ENCODE measurements at regions not wholly inside any gene's neighbourhood (a gene's known extent, or its start where the extent isn't known, plus 50 kb on each side); places are given as distances from the start of the nearest gene placed in this dataset.

DNA sequence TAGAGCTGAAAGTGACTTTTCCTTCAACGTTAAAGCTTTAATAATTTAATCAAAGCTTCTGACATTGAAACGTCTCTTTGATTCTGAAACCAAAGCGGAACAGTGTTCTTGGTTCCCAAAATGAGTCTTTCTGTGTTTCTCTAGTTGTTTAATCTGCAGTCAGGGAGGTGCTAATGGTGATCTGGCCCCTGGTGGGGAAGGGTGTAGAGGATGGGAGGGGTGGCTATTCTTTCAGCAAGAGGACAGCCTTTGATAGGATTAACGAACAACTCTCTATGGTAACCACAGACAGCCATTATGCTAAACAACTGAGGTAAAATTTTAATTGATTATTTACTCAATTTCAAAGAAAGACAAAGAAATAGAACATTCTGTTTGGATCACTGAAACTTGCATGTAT is 79.9 kb upstream of the CADPS start:
- DNase-seq (ENCODE audit: low spot score): no peak
- Histone ChIP-seq H3K9ac (ENCODE audit: low read depth in 1 of 2, low read length in 2 of 2) (no peak overlapping the region), H3K36me3 (ENCODE audit: control insufficient read depth in 4 of 4, insufficient read depth in 3 of 4, low read depth in 1 of 4, low read length in 3 of 4) (no peaks in the 10 kb centered on the region), H3K27ac (ENCODE audit: low read depth in 1 of 2, low read length in 2 of 2) (no peak overlapping the region), H3K4me3 (ENCODE audit: low read depth in 1 of 3, low read length in 3 of 3) (no peak overlapping the region), H3K9me3 (ENCODE audit: control insufficient read depth in 4 of 4, low read length in 3 of 4) (no peaks in the 10 kb centered on the region), H3K27me3 (ENCODE audit: control insufficient read depth in 4 of 4, insufficient read depth in 4 of 4, low read length in 3 of 4) (peaks cover 0 to 3% (median 0%) of the 10 kb centered on the region in 4 donors), H3K4me1 (ENCODE audit: control insufficient read depth in 4 of 4, insufficient read depth in 4 of 4, low read length in 3 of 4) (no peaks in the 10 kb centered on the region)
- WGBS: 57% methylated on average over 4 of the region's 4 CpGs
- TF ChIP-seq RXRA (IDR thresholded peaks at IDR 0.05) (no peak), TAF1 (conservative IDR thresholded peaks at IDR 0.05) (no peak), RAD21 (IDR thresholded peaks at IDR 0.05) (no peak), HNF4G (IDR thresholded peaks at IDR 0.05) (no peak), YY1 (IDR thresholded peaks at IDR 0.05) (no peak), JUND (IDR thresholded peaks at IDR 0.05) (no peak), NR2F2 (IDR thresholded peaks at IDR 0.05) (no peak), HNF4A (conservative IDR thresholded peaks at IDR 0.05) (no peak), GABPA (IDR thresholded peaks at IDR 0.05 in 1 of 2, conservative IDR thresholded peaks at IDR 0.05 in 1 of 2) (no peak), SP1 (IDR thresholded peaks at IDR 0.05) (no peak), EGR1 (IDR thresholded peaks at IDR 0.05; ENCODE audit: low read depth in 2 of 2) (no peak), FOXA2 (IDR thresholded peaks at IDR 0.05) (no peak)
- TF ChIP-seq, protein P1, sequence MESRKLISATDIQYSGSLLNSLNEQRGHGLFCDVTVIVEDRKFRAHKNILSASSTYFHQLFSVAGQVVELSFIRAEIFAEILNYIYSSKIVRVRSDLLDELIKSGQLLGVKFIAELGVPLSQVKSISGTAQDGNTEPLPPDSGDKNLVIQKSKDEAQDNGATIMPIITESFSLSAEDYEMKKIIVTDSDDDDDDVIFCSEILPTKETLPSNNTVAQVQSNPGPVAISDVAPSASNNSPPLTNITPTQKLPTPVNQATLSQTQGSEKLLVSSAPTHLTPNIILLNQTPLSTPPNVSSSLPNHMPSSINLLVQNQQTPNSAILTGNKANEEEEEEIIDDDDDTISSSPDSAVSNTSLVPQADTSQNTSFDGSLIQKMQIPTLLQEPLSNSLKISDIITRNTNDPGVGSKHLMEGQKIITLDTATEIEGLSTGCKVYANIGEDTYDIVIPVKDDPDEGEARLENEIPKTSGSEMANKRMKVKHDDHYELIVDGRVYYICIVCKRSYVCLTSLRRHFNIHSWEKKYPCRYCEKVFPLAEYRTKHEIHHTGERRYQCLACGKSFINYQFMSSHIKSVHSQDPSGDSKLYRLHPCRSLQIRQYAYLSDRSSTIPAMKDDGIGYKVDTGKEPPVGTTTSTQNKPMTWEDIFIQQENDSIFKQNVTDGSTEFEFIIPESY (IDR thresholded peaks at IDR 0.05): no peak
- TF ChIP-seq, protein P2, sequence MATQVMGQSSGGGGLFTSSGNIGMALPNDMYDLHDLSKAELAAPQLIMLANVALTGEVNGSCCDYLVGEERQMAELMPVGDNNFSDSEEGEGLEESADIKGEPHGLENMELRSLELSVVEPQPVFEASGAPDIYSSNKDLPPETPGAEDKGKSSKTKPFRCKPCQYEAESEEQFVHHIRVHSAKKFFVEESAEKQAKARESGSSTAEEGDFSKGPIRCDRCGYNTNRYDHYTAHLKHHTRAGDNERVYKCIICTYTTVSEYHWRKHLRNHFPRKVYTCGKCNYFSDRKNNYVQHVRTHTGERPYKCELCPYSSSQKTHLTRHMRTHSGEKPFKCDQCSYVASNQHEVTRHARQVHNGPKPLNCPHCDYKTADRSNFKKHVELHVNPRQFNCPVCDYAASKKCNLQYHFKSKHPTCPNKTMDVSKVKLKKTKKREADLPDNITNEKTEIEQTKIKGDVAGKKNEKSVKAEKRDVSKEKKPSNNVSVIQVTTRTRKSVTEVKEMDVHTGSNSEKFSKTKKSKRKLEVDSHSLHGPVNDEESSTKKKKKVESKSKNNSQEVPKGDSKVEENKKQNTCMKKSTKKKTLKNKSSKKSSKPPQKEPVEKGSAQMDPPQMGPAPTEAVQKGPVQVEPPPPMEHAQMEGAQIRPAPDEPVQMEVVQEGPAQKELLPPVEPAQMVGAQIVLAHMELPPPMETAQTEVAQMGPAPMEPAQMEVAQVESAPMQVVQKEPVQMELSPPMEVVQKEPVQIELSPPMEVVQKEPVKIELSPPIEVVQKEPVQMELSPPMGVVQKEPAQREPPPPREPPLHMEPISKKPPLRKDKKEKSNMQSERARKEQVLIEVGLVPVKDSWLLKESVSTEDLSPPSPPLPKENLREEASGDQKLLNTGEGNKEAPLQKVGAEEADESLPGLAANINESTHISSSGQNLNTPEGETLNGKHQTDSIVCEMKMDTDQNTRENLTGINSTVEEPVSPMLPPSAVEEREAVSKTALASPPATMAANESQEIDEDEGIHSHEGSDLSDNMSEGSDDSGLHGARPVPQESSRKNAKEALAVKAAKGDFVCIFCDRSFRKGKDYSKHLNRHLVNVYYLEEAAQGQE (IDR thresholded peaks at IDR 0.05): no peak
- TF ChIP-seq, protein P3, sequence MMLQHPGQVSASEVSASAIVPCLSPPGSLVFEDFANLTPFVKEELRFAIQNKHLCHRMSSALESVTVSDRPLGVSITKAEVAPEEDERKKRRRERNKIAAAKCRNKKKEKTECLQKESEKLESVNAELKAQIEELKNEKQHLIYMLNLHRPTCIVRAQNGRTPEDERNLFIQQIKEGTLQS (IDR thresholded peaks at IDR 0.05): no peak
- TF ChIP-seq, protein P4, sequence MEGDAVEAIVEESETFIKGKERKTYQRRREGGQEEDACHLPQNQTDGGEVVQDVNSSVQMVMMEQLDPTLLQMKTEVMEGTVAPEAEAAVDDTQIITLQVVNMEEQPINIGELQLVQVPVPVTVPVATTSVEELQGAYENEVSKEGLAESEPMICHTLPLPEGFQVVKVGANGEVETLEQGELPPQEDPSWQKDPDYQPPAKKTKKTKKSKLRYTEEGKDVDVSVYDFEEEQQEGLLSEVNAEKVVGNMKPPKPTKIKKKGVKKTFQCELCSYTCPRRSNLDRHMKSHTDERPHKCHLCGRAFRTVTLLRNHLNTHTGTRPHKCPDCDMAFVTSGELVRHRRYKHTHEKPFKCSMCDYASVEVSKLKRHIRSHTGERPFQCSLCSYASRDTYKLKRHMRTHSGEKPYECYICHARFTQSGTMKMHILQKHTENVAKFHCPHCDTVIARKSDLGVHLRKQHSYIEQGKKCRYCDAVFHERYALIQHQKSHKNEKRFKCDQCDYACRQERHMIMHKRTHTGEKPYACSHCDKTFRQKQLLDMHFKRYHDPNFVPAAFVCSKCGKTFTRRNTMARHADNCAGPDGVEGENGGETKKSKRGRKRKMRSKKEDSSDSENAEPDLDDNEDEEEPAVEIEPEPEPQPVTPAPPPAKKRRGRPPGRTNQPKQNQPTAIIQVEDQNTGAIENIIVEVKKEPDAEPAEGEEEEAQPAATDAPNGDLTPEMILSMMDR (IDR thresholded peaks at IDR 0.05; ENCODE audit: low read depth, low read length, missing input control): no peak

DNA sequence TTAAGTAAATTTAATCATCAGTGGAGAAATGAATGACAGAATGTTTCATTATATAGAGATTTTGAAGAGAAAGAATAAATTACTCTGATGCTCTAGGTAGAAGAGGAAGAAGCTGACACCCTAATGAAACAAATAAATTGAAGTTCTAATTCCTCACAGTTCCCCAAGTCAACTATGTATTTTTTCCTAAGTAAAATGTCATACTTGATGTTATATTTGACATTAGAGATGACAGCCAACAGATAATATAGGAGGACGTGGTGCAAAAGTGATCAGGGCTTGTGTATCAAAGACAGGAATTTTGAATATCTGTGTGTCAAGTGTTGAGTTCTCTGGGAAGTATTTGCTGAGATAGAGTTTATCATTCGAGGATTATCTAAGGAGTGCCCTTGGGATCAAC is 81.2 kb upstream of the CADPS start:
- DNase-seq (ENCODE audit: low spot score): no peak
- Histone ChIP-seq H3K9ac (ENCODE audit: low read depth in 1 of 2, low read length in 2 of 2) (no peak overlapping the region), H3K27me3 (ENCODE audit: control insufficient read depth in 4 of 4, insufficient read depth in 4 of 4, low read length in 3 of 4) (peaks cover 0 to 3% (median 0%) of the 10 kb centered on the region in 4 donors), H3K4me3 (ENCODE audit: low read depth in 1 of 3, low read length in 3 of 3) (no peak overlapping the region), H3K4me1 (ENCODE audit: control insufficient read depth in 4 of 4, insufficient read depth in 4 of 4, low read length in 3 of 4) (no peaks in the 10 kb centered on the region), H3K9me3 (ENCODE audit: control insufficient read depth in 4 of 4, low read length in 3 of 4) (no peaks in the 10 kb centered on the region), H3K36me3 (ENCODE audit: control insufficient read depth in 4 of 4, insufficient read depth in 3 of 4, low read depth in 1 of 4, low read length in 3 of 4) (no peaks in the 10 kb centered on the region), H3K27ac (ENCODE audit: low read depth in 1 of 2, low read length in 2 of 2) (no peak overlapping the region)
- 45% methylated on average over 2 of the region's 2 CpGs for WGBS
- TF ChIP-seq SP1 (IDR thresholded peaks at IDR 0.05) (no peak), FOXA2 (IDR thresholded peaks at IDR 0.05) (no peak), HNF4G (IDR thresholded peaks at IDR 0.05) (no peak), JUND (IDR thresholded peaks at IDR 0.05) (no peak), NR2F2 (IDR thresholded peaks at IDR 0.05) (no peak)
- TF ChIP-seq, protein P3 (IDR thresholded peaks at IDR 0.05): no peak
- TF ChIP-seq, protein P2 (IDR thresholded peaks at IDR 0.05): no peak

Data from liver (tissue), 8 donors.